Right lung (tissue), 2 donors: ENCODE measurements at regions not wholly inside any gene's neighbourhood (a gene's known extent, or its start where the extent isn't known, plus 50 kb on each side); places are given as distances from the start of the nearest gene placed in this dataset.
A peak's percentile ranks its signal among the peaks of the same experiment; 100 is the strongest.
"Not testable (repeated sequence)": the region's sequence is repeated elsewhere in the genome, so short reads cannot be mapped to it uniquely, and the experiment has no call there.

ENCODE experiments used
- DNase-seq, 2 donors: peaks; one replicate each; pipeline ENCODE4 v3.0.0-alpha.2; 2013

GRCh38 chr14:81584495-81584894 is 50.8 kb upstream of the SEL1L start:
- DNase-seq = no peak

- DNase-seq = no peak
Observed at GRCh38 chr14:81589381-81590065, 55.9 kb upstream of the SEL1L start.

- DNase-seq = no peak
Observed at GRCh38 chr14:81591266-81591665, 57.6 kb upstream of the SEL1L start.

DNA sequence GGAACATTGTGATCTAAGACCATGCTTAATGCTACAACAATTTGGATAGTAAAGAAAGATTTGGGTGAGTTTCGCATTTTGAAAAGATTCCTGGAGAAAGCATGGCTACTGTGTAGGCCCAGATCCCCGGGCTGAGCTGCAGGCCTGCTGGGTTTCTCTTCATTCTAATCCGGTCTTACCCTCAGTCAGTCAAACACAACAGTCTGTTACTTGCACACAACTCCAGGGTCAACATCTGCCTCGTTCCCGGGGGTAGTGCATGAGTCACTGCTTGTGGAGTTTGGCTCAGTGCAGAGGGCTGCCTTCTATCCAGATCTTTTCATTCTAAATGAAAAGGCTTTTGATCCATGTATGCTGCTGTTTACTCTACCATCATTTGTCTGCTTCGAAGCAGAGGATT is 60.4 kb upstream of the SEL1L start:
- DNase-seq = no peak

- no peak for DNase-seq
Observed at GRCh38 chr14:81605660-81606059, 72.0 kb upstream of the SEL1L start.

GRCh38 chr14:81613341-81614045 is 79.8 kb upstream of the SEL1L start:
- no peak for DNase-seq

DNA sequence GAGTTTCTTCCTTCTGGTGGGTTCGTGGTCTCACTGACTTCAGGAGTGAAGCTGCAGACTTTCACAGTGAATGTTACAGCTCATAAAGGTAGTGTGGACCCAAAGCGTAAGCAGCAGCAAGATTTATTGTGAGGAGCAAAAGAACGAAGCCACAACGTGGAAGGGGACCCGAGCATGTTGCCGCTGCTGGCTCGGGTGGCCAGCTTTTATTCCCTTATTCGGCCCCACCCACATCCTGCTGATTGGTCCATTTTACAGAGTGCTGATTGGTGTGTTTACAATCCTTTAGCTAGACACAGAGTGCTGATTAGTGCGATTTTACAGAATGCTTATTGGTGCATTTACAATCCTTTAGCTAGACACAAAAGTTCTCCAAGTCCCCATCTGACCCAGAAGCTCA is 80.6 kb upstream of the SEL1L start:
- not testable (repeated sequence) for DNase-seq

DNA sequence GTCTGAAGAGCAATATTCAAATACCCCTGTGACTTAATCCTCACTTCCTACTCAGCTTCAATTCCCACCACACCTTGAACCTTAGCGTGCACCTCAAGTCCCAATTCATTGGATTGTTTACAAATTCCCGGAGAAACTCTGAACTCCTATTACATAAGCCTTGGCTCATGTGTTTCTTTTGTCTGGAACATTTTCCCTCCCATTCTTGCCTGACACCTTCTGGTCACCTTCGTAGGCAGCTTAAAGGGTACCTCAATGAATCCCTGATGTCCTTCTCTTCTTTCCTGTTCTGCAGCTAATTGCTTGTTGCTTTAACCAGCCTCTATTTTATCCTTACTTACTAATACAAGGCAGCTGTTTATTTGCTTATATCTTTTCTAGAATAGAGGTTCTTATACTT is 85.0 kb upstream of the SEL1L start:
- DNase-seq = no peak

GRCh38 chr14:81619816-81620215 is 86.2 kb upstream of the SEL1L start:
- DNase-seq = no peak

DNA sequence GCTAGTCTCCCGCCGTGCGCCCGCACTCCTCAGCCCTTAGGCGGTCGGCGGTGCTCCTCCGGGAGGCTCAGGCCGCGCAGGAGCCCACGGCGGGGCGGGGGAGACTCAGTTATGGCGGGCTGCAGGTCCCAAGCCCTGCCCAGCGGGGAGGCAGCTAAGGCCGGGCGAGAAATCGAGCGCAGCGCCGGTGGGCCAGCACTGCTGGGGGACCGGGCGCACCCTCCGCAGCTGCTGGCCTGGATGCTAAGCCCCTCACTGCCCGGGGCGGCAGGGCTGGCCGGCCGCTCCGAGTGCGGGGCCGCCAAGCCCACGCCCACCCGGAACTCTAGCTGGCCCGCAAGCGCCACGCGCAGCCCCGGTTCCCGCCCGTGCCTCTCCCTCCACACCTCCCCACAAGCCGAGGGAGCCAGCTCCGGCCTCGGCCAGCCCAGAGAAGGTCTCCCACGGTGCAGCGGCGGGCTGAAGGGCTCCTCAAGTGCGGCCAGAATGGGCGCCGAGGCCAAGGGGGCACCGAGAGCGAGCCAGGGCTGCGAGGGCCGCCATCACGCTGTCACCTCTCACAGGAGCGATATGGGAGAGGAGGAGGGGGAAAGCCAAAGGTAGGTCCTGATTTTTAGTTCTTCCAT is 90.2 kb upstream of the SEL1L start:
- DNase-seq = not testable (repeated sequence)

DNA sequence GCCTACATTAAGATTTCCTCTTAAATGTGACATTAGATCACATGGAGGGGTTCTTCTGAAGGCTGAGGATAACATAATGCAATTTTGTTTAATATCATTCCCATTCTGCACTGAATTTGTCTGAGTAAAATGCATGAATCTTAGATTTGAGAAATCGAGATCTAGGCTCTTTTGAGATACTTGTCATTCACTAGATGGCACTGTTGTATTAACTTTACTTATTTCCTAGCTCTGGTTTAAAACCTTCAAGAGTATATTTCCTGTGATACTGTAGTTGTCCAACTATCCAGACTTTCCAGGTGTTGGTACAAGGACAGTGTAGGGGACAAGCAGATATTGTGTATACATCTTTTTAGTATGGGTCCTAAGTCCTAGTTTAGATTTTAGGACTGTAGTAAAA is 91.7 kb upstream of the SEL1L start:
- DNase-seq = peak; percentile 13 to 31

GRCh38 chr14:81632157-81632556 is 98.5 kb upstream of the SEL1L start:
- no peak for DNase-seq

DNA sequence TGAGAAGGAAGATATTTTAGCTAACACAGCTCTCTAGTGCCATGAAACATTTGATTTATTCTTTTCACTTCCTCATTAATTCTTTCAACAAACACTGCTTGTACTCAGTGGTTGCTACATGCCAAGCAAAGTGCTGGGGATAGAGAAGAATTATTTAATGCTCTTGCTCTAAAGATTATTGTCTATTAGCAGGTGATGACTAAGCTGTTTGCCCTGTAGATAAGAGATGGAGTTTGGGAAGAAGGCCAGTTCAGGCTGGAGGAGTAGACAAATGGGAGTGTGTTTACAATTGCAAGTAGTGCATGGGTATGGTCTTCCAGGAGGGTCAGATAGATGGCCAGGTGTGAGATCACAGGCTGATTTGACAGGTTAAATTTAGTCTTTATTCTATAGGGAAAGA is 99.8 kb upstream of the SEL1L start:
- DNase-seq = no peak

DNA sequence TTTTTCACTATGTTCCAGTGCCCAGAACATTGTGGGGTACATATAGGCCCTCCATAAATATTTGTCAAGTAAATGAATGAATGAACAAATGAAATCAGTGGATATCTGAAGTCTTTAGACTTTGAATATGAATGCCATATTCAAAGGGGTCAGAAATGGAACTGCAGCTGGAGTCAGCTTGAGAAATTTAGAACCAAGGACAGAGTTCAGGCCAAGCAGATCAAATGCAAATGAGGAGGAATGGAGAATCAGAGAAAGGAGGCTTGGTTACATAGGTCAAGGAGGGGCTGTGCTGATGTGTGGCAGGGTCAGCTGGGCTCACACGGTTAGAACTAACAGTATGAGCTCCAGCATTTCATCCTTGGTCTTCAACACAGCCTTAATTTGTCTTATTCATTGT is 104.0 kb upstream of the SEL1L start:
- DNase-seq = no peak

DNA sequence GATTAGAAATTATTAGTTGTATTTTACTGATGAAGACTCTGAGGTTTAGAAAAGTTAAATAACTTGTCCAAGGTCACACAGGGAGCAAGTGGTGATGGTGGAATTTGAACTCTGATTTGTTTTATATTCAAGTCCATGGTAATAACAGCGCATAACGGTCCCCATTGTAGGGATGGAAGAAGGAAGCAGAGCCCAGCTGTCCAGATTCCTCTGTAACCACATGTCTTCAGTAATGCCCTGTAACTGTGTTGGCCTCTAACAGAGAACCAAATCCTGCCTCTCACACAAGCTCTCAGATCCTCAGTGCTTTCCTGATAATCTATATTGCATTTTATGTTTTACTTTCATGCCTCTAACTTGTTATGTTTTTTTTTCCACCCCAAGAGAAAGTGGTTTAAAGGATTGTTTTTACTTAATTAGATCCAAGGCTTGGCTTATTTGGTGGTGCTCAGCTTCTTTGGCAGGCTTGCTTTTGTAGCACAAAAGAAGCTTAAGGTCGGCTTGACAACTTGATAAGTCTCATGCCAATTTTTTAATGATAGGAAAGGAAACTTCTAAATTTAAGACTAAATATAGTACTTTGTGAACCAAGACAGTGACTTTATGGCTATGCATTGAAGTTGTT is 105.1 kb upstream of the SEL1L start:
- no peak for DNase-seq

DNA sequence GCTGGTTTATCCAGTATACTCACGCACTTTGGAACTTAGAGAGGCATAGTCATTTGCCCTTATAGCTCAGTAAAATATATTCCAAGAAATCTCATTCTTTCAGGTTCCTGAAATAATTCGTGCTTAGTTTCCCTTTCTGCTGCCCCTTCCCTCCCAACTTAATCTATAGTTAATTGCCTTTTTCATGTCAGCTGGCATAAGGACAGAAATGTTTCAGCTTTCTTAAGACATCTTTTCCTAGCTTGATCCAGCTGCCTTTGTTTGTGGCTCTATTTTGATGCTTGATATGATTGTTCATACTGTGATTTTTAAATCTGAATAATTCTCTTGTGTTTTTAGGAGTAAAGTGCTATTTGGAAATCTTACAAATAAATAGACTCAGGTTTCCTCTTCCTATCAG is 120.0 kb upstream of the SEL1L start:
- DNase-seq = peak; percentile 33 to 36

- DNase-seq = no peak
Observed at GRCh38 chr14:81655423-81656314, 122.0 kb upstream of the SEL1L start.

DNA sequence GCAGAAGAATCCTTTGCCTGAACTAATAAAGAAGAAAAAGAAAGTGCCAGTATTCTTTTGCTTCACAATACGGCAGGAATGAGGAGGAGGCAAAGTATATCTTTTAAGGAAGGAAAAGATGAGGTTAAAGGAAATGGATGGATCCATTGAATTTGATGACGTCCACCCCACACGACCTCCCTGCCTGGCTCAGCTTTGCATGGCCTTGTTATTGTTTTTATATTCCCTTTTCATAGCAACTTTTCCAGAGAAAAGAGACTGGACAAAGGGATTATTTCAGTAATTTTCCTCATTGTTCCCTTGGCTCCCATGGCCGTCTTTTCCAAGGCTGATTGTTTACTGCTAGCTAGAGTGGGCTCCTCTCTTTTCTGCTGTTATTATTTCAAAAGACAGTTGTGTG is 123.2 kb upstream of the SEL1L start:
- DNase-seq = no peak

GRCh38 chr14:81662066-81662465 is 128.4 kb upstream of the SEL1L start:
- no peak for DNase-seq

DNA sequence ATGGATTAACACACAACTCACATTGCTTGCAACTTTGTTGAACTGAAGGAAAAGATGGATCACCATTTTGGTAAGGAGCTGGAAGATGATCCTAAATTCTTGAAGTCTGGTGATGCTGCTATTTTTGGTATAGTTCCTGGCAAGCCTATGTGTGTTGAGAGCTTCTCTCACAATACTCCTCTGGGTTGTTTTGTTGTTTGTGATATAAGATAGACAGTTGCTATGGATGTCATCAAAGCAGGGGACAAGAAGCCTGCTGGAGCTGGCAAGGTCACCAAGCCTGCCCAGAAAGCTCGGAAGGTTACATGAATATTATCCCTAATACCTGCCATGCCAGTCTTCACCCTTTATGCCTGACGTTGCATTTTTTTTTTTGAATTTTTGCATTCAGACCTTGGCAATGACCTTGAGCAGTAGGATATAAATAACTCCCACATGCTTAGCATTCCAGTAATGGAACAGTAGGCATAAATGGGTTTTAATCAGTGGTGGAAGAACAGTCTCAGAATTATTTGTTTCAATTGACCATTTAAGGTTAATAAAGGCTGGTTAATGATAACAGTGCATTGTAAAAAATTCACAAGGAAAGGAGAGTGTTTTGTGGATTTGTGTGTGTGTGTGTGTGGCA is 129.0 kb upstream of the SEL1L start:
- DNase-seq = no peak

DNA sequence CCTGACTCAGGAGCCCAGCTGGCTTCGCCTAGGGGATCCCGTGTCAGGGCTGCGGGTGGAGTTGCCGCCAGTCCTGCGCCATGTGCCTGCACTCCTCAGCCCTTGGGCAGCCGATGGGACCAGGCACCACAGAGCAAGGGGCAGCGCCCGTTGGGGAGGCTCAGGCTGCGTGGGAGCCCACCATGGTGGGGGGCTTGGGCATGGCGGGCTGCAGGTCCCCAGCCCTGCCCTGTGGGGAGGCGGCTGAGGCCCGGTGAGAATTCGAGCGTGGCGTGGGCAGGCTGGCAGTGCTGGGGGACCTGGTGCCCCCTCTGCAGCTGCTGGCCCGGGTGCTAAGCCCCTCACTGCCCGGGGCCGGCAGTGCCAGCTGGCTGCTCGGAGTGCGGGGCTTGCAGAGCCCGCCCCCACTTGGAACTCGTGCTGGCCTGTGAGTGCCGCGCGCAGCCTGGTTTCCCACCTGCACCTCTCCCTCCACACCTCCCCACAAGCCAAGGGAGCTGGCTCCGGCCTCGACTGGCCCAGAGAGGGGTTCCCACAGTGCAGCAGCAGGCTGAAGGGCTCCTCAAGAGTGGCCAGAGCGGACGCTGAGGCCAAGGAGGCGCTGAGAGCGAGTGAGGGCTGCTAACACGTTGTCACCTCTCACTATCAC is 135.1 kb upstream of the SEL1L start:
- no peak for DNase-seq
